HG03558 (cell line): ENCODE measurements at regions not wholly inside any gene's neighbourhood (a gene's known extent, or its start where the extent isn't known, plus 50 kb on each side); places are given as distances from the start of the nearest gene placed in this dataset.
"Not testable (repeated sequence)": the region's sequence is repeated elsewhere in the genome, so short reads cannot be mapped to it uniquely, and the experiment has no call there.

Experiments used
- ATAC-seq: cut with Tn5 transposase; IDR thresholded peaks from one replicate; pipeline ENCODE4 v1.9.1; 2021; ENCODE audit warnings: moderate number of reproducible peaks; ENCODE audit not compliant: unreplicated experiment; ENCODE audit errors: extremely low read depth

- ATAC-seq, result no peak
Measured at GRCh38 chr6:119799596-119800509, 450.3 kb upstream of the MAN1A1 start.

GRCh38 chr6:119791736-119792135 lies 442.2 kb upstream of the MAN1A1 start:
- no peak for ATAC-seq

DNA sequence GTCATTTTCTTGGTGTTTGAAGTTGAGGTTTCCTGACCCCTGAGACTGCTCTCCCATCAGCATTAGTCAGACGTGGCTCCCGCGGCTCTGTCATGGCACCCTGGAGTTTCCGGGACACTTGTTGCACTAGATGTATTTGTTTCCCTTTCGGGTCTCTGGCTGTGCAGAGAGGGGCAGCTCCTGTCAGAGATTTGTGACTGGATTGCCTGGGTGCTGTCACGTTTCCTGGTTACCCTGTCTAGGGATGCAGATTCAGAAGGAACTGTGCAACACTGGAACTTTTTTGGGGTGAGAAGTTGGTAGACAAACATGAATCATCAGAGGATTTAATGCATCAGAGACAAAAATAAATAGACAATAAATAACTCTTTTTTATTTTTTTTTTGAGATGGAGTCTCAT lies 431.8 kb upstream of the MAN1A1 start:
- no peak for ATAC-seq

- no peak for ATAC-seq
Measured at GRCh38 chr6:119768201-119768600, 418.6 kb upstream of the MAN1A1 start.

GRCh38 chr6:119764927-119765681 lies 415.5 kb upstream of the MAN1A1 start:
- ATAC-seq, result no peak

DNA sequence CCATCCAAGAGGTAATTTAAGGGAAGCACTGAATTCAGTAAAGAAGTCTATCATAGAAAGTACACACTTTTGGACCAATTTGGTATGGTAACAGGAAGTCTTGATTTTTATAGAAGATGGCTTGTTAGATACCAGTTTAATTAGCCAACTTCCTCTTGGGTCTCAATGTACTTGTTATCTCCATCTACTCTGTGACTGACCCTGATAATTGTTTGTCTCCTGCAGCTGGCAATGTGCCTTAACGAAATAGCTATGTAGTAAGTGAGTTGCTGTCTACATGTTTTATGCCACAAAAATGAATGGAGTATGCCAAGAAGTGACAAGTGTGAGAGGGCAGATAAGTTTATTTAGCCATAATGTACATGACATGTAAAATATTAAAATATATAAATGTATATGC lies 410.5 kb upstream of the MAN1A1 start:
- no peak for ATAC-seq

GRCh38 chr6:119758385-119758784 lies 408.8 kb upstream of the MAN1A1 start:
- no peak for ATAC-seq

GRCh38 chr6:119757467-119757866 lies 407.9 kb upstream of the MAN1A1 start:
- no peak for ATAC-seq

- no peak for ATAC-seq
Measured at GRCh38 chr6:119749335-119749734, 399.8 kb upstream of the MAN1A1 start.

DNA sequence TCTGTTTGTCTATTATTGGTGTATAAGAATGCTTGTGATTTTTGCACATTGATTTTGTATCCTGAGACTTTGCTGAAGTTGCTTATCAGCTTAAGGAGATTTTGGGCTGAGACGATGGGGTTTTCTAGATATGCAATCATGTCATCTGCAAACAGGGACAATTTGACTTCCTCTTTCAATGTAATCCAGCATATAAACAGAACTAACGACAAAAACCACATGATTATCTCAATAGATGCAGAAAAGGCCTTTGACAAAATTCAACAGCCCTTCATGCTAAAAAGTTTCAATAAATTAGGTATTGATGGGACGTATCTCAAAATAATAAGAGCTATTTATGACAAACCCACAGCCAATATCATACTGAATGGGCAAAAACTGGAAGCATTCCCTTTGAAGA lies 399.0 kb upstream of the MAN1A1 start:
- ATAC-seq, result not testable (repeated sequence)

DNA sequence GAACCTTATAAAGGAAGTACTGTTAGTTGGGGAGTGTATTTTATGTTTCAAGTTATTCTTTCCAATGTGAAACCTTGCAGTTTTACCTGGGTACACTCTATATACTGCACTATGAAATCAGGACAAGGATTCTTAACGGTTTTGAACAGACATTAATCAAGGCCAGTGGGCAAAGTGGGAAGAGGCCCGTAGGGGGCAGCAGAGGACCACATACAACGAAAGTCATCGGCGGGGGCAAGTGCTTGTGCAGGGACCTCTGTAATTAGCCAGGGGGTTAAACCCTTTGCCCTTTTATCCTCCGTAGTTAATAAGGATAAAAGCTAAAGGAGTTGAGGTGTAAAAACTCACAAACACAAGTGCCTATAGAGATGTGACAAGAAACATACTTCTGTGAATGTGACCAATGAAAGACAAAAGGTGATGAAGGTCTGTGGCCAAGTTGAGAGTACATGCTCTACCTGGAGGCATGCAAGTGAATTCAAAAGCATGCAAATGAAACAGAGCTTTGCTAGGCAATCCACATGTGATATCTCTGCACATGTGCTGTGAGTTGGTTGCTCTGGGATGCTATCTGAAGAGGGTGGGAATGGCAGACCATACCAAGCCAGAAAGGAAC lies 392.7 kb upstream of the MAN1A1 start:
- ATAC-seq, result peak; percentile 74

DNA sequence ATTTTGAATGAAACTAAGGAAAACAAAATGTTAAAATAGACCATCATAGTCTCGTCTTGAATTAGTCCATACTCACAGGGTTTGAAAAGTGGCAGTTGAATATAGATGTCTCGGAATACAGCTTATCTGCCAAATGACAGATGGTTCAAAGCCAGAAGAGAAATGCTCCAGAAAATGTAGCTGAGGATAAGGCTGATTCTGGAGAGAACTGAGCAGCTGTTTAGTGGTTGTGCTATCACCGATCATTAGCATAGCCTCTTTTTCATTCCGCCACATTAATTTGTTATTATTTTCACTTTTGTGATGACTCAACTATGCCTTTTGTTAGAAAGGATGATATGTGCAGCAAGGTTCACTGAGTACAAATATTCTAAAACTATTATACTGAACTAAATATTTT lies 390.2 kb upstream of the MAN1A1 start:
- ATAC-seq, result no peak

- ATAC-seq, result no peak
Measured at GRCh38 chr6:119738425-119738824, 388.9 kb upstream of the MAN1A1 start.

- no peak for ATAC-seq
Measured at GRCh38 chr6:119736296-119737021, 386.9 kb upstream of the MAN1A1 start.

DNA sequence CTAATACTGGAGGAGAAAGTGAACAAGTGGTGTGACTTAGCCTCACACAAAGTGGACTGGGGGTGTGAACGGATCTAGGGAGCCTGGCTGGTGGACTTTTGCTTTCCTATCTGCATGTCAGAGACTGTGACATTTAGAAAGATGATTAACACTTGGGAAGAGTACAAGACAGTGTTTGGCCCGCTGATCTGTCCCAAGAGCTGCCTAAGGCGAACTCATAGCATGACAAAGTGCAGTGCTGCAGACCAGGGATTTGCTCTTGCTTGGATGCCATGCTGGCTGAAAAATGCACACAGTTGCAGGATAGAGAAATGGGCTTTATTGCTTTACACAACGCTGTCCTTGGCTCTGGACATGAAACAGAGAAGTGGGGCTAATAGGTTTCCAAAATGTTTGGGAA lies 386.0 kb upstream of the MAN1A1 start:
- no peak for ATAC-seq

DNA sequence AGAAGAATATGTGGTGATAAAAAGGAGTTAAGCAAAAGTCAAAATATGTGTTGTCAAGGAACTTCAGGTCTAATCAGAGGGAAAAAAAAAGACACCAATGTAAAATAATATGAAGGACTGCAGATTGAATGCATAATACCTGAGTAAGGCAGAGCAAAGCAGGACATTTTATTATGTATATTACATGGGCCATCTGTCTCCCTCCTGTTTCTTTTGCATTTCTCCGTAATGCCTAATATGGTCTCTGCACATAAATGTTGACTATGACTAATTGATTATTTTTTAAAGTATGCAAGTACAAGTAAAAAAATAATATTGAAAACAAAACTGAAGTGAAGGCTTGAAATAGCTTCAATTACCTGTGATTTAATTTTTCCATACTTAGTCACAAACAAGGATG lies 384.7 kb upstream of the MAN1A1 start:
- no peak for ATAC-seq

- peak; percentile 89 for ATAC-seq
Measured at GRCh38 chr6:119728935-119729334, 379.4 kb upstream of the MAN1A1 start.

GRCh38 chr6:119728220-119728750 lies 378.7 kb upstream of the MAN1A1 start:
- ATAC-seq, result no peak

DNA sequence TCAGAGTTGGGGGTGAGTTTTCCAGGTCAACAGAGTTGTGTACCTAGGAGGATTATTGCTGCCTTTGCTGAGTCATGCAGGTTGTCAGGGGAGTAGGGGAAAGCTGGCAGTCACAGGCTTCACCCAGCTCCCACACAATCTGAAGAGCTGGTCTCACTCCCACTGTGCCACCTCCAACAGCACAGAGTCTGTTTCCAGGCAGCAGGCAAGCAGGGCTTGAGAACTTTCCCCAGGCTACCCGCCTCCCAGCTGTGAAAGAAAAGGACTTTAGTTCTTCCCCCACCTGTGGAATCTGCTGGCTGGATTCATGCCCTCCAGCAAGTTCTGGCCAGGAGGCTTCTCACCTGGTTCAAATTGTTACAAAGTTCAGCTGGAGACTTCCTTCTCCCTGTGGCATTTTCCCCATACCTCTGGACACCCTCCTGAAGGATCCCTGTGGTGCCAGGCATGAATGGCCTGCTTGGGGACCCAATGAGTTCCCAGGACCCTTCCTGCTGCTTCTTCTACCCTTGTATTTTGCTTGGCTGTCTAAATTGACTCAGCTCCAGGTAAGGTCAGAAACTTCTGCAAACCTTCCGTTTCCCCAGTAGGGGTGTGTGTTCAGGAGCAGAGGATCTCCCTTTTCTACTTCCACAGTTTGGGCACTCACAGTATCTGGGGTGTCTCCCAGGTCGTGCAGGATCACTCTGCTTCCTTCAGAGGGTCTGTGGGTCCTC lies 378.1 kb upstream of the MAN1A1 start:
- ATAC-seq, result no peak
